ENCODE measurements at regions not wholly inside any gene's neighbourhood (a gene's known extent, or its start where the extent isn't known, plus 50 kb on each side); places are given as distances from the start of the nearest gene placed in this dataset.
A peak's percentile ranks its signal among the peaks of the same experiment; 100 is the strongest.

DNA sequence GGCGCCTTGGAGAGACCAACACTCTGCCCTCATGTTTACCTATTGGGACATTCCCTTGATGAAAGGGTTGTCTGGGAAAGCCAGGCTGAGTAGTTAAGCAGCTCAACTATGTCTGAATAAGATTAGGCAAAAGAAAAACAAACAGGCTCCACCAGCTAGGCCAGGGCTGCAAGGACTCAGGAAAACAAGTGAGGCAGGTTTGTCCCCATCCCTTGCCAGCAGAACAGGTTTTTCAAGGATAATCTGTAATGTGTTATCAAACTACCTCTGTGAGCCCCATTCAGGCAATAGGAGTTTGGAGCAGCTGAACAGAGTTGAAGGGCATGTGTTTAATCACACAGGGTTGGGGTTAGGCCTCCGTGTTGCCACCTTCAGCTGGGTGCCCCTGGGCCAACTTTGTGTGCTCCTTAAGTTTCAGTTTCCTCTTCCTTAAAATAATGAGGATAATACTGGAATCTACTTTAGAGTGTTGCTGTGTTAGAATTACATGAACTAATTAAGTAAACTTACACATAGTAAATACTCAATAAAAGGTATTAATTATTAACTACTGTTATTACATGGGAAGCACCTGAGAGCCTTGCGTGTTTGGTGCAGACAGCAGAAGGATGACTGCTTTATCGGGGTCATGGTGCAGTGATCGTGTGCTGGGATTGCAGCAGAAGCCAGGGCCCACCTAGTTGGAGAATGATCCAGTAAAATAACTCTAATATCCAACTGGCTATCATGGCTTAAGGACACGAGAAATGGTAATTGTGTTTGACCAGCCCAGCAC, 72.1 kb upstream of the ATP10B start:
- DNase-seq (no peak), ATAC-seq (peak; percentile 44 to 80 (median 58))
- Histone ChIP-seq H3K9me3 (no peaks in the 10 kb centered on the region), H3K36me3 (no peaks in the 10 kb centered on the region), H3K4me3 (no peak overlapping the region), H3K27me3 (no peaks in the 10 kb centered on the region), H3K27ac (no peak overlapping the region), H3K4me1 (no peaks in the 10 kb centered on the region)
- WGBS (ENCODE audit: insufficient coverage, low coverage, low lambda C conversion rate, missing lambda C conversion rate): 37% methylated on average over 6 of the region's 6 CpGs
- TF ChIP-seq POLR2A (IDR thresholded peaks at IDR 0.05): no peak
- TF ChIP-seq, protein P1, sequence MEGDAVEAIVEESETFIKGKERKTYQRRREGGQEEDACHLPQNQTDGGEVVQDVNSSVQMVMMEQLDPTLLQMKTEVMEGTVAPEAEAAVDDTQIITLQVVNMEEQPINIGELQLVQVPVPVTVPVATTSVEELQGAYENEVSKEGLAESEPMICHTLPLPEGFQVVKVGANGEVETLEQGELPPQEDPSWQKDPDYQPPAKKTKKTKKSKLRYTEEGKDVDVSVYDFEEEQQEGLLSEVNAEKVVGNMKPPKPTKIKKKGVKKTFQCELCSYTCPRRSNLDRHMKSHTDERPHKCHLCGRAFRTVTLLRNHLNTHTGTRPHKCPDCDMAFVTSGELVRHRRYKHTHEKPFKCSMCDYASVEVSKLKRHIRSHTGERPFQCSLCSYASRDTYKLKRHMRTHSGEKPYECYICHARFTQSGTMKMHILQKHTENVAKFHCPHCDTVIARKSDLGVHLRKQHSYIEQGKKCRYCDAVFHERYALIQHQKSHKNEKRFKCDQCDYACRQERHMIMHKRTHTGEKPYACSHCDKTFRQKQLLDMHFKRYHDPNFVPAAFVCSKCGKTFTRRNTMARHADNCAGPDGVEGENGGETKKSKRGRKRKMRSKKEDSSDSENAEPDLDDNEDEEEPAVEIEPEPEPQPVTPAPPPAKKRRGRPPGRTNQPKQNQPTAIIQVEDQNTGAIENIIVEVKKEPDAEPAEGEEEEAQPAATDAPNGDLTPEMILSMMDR (IDR thresholded peaks at IDR 0.05): no peak
- intact Hi-C loops (cut with DNase I): no loop called here

- no peaks in the 10 kb centered on the region for H3K27me3 ChIP-seq
- no peak overlapping the region for H3K27ac ChIP-seq
- no peaks in the 10 kb centered on the region for H3K4me1 ChIP-seq
- intact Hi-C loops (cut with DNase I): no loop called here
- H3K9me3 ChIP-seq: no peaks in the 10 kb centered on the region
- 48% methylated on average over 7 of the region's 7 CpGs for WGBS (ENCODE audit: insufficient coverage, low coverage, low lambda C conversion rate, missing lambda C conversion rate)
- no peak for TF ChIP-seq POLR2A (IDR thresholded peaks at IDR 0.05)
- TF ChIP-seq, protein P1 (IDR thresholded peaks at IDR 0.05): no peak
- no peak overlapping the region for H3K4me3 ChIP-seq
- no peaks in the 10 kb centered on the region for H3K36me3 ChIP-seq
- DNase-seq: no peak
- ATAC-seq: no peak
These were observed 71.4 kb upstream of the ATP10B start for GRCh38 chr5:160923411-160923810.

DNA sequence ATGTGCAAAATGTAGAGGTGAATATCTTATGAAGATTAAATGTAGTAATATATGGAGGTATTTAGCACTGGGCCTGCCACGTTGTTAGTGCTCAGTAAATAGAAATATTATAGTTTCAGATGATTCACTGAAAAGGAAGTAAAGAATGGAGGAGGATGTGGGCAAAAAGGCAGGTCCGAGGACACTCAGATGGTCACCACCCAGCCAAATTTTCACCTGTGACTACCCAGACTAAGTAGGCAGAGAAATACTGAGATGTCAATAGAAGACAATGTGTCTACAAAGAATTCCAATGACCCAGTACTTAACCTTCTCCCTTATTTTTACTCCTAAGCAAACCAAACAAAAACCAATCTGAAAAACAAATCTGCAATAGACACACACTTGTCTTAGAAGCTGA, 70.3 kb upstream of the ATP10B start:
- Histone ChIP-seq H3K4me3 (no peak overlapping the region), H3K9me3 (no peaks in the 10 kb centered on the region), H3K27ac (no peak overlapping the region), H3K4me1 (no peaks in the 10 kb centered on the region), H3K27me3 (no peaks in the 10 kb centered on the region), H3K36me3 (no peaks in the 10 kb centered on the region)
- ATAC-seq: no peak
- TF ChIP-seq POLR2A (IDR thresholded peaks at IDR 0.05): no peak
- TF ChIP-seq, protein P1 (IDR thresholded peaks at IDR 0.05): no peak
- WGBS (ENCODE audit: insufficient coverage, low coverage, low lambda C conversion rate, missing lambda C conversion rate): 45% methylated on average over 2 of the region's 2 CpGs
- intact Hi-C loops (cut with DNase I): no loop called here
- no peak for DNase-seq

GRCh38 chr5:160921423-160922285, 69.6 kb upstream of the ATP10B start:
- 76% methylated on average over 4 of the region's 4 CpGs for WGBS (ENCODE audit: insufficient coverage, low coverage, low lambda C conversion rate, missing lambda C conversion rate)
- TF ChIP-seq POLR2A (IDR thresholded peaks at IDR 0.05): no peak
- TF ChIP-seq, protein P1 (IDR thresholded peaks at IDR 0.05): no peak
- H3K27me3 ChIP-seq: no peaks in the 10 kb centered on the region
- no peak for DNase-seq
- no peak for ATAC-seq
- intact Hi-C loops (cut with DNase I): no loop called here
- no peaks in the 10 kb centered on the region for H3K36me3 ChIP-seq
- no peaks in the 10 kb centered on the region for H3K4me1 ChIP-seq
- H3K4me3 ChIP-seq: no peak overlapping the region
- H3K9me3 ChIP-seq: no peaks in the 10 kb centered on the region
- H3K27ac ChIP-seq: no peak overlapping the region

All from right lobe of liver (tissue), 6 donors.